Choroid plexus epithelial cell (primary cell): ENCODE measurements at regions not wholly inside any gene's neighbourhood (a gene's known extent, or its start where the extent isn't known, plus 50 kb on each side); places are given as distances from the start of the nearest gene placed in this dataset.
A peak's percentile ranks its signal among the peaks of the same experiment; 100 is the strongest.

Experiments used
- DNase-seq: peaks from one replicate; pipeline ENCODE4 v3.0.0-alpha.2; 2010; ENCODE audit warnings: low read depth
- H3K4me3 ChIP-seq: 2 replicates; pipeline ENCODE4 v1.5.1; 2011; ENCODE audit warnings: low read depth, mild to moderate bottlenecking, control low read depth, low read length, moderate library complexity
- TF ChIP-seq, protein P1 (sequence below): conservative IDR thresholded peaks from 2 replicates; pipeline ENCODE4 v1.5.1; 2011; ENCODE audit warnings: low read depth, mild to moderate bottlenecking, control low read depth, inconsistent platforms, low read length, moderate library complexity

DNA sequence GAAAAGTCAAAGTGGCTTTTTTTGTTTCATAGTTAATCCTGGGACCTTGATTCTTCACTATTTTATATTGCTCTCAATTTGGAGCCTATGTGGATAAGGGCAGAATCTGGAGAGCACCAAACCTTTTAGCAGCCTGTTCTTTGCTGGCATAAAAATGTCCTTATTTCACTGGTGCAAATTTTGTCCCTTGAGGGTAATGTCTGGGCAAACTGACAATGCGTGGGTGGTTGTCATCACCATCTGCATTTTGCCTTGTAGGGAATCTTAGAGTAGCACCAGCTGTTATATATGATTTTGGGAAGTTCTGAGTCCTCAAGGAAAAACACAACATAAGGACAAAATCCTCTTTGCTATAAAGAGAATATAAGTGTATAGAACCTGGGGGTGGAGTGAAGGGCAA is 336.9 kb upstream of the HTR2A start:
- DNase-seq: no peak
- TF ChIP-seq, protein P1, sequence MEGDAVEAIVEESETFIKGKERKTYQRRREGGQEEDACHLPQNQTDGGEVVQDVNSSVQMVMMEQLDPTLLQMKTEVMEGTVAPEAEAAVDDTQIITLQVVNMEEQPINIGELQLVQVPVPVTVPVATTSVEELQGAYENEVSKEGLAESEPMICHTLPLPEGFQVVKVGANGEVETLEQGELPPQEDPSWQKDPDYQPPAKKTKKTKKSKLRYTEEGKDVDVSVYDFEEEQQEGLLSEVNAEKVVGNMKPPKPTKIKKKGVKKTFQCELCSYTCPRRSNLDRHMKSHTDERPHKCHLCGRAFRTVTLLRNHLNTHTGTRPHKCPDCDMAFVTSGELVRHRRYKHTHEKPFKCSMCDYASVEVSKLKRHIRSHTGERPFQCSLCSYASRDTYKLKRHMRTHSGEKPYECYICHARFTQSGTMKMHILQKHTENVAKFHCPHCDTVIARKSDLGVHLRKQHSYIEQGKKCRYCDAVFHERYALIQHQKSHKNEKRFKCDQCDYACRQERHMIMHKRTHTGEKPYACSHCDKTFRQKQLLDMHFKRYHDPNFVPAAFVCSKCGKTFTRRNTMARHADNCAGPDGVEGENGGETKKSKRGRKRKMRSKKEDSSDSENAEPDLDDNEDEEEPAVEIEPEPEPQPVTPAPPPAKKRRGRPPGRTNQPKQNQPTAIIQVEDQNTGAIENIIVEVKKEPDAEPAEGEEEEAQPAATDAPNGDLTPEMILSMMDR: no peak
- H3K4me3 ChIP-seq: no peak overlapping the region

- no peak overlapping the region for H3K4me3 ChIP-seq
- DNase-seq: no peak
- TF ChIP-seq, protein P1: no peak
Measured at GRCh38 chr13:47232516-47232915, 335.7 kb upstream of the HTR2A start.

DNA sequence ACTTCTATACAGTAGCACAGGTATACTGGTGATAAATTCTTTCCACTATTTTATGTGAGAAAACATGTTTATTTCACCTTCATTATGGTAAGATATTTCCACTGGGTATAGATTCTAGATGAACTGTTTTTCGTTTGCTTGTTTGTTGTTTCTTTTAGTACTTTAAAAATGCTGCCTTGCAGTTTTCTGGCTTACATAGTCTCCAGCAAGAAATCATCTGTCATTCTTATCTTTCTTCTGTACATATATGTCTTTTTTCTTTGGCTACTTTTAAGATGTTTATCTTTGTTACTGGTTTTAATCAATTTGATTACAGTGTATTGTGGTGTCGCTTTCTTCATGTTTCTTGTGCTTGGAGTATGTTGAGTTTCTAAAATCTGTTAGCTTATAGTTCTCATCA is 333.3 kb upstream of the HTR2A start:
- DNase-seq: no peak
- H3K4me3 ChIP-seq: no peak overlapping the region
- TF ChIP-seq, protein P1: no peak

GRCh38 chr13:47226516-47226915 is 329.7 kb upstream of the HTR2A start:
- no peak overlapping the region for H3K4me3 ChIP-seq
- TF ChIP-seq, protein P1: no peak
- DNase-seq: no peak

DNA sequence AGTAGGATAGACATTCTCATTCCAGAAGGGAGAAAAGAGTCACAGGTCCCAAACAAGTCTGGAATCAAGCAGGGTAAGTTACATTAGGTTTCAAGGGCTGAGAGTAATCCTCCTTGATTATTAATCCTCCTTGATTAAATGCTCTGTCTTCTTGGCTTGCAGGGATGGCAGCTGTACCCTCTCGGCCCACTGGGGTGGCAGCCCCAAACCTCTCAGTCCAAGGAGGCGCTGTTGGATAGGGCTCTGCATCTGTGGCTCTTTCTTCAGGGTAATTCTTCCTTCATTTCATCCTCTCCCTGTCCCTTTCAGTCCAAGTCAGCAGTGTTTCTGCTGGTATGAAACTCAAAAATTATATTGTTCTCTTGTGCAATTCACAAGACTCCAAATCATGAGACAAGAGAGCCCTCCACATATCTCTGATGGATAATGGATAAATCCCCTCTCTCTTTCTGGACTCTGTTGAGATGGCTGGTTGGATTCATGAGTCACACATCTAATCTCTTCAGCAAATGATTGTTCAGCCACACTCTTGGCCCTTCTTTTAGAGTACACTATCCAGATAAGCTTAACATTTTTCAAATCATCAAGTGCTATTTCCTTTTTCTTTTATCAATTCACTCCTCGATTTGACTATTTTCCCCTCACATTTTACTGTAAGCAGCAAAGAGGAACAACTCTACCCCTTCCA is 323.7 kb upstream of the HTR2A start:
- TF ChIP-seq, protein P1: no peak
- H3K4me3 ChIP-seq: no peak overlapping the region
- no peak for DNase-seq

GRCh38 chr13:47218611-47219010 is 321.8 kb upstream of the HTR2A start:
- no peak overlapping the region for H3K4me3 ChIP-seq
- TF ChIP-seq, protein P1: no peak
- no peak for DNase-seq

DNA sequence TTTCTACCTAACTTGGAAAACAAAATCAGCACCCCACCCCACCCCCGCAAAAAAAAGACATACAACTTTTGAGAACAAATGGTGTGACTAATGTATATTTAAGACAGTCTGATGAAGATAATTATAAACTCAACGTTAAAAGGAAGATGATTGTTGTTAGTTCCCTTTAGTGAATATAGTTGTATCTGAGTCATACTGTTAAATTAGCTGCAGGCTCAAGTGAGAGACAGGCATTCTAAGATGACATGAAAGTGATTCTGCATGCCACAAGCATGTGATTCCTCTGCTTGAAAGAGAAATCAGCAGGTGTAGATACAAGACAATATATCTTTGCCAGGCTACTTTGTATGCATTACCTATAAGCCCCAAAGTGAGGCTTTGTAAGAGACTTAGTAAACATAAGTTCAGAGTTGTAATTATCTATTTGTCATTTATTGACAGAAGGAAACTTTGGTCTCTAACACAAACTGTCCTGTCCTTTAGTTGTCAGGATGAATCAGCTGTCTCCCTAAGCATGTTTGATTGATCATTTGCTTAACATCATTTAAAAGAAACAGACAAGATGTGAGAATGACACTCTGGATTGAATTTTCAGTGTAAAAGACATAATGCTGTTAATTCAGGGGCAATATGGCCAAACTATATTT is 319.4 kb upstream of the HTR2A start:
- TF ChIP-seq, protein P1: no peak
- DNase-seq: peak; percentile 48
- no peak overlapping the region for H3K4me3 ChIP-seq
